HUES48 (cell line): ENCODE measurements at regions not wholly inside any gene's neighbourhood (a gene's known extent, or its start where the extent isn't known, plus 50 kb on each side); places are given as distances from the start of the nearest gene placed in this dataset.

Experiments used
- H3K27ac ChIP-seq: one replicate; pipeline ENCODE4 v1.7.0; 2013; ENCODE audit warnings: low read depth, low read length, inconsistent platforms
- H3K27me3 ChIP-seq: 2 replicates; pipeline ENCODE4 v1.6.1; 2013; ENCODE audit warnings: mild to moderate bottlenecking, low read length; ENCODE audit not compliant: control insufficient read depth, insufficient read depth
- H3K36me3 ChIP-seq: 2 replicates; pipeline ENCODE4 v1.6.1; 2013; ENCODE audit warnings: low read length; ENCODE audit not compliant: control insufficient read depth, insufficient read depth
- H3K4me1 ChIP-seq: 2 replicates; pipeline ENCODE4 v1.6.1; 2013; ENCODE audit warnings: mild to moderate bottlenecking, low read length; ENCODE audit not compliant: control insufficient read depth, insufficient read depth
- H3K4me3 ChIP-seq: 2 replicates; pipeline ENCODE4 v1.5.1; 2013; ENCODE audit warnings: mild to moderate bottlenecking, low read depth, low read length
- H3K9ac ChIP-seq: 2 replicates; pipeline ENCODE4 v1.6.1; 2013; ENCODE audit warnings: mild to moderate bottlenecking, low read depth, low read length, moderate library complexity
- H3K9me3 ChIP-seq: 2 replicates; pipeline ENCODE4 v1.6.1; 2013; ENCODE audit warnings: low read length; ENCODE audit not compliant: control insufficient read depth, insufficient read depth

DNA sequence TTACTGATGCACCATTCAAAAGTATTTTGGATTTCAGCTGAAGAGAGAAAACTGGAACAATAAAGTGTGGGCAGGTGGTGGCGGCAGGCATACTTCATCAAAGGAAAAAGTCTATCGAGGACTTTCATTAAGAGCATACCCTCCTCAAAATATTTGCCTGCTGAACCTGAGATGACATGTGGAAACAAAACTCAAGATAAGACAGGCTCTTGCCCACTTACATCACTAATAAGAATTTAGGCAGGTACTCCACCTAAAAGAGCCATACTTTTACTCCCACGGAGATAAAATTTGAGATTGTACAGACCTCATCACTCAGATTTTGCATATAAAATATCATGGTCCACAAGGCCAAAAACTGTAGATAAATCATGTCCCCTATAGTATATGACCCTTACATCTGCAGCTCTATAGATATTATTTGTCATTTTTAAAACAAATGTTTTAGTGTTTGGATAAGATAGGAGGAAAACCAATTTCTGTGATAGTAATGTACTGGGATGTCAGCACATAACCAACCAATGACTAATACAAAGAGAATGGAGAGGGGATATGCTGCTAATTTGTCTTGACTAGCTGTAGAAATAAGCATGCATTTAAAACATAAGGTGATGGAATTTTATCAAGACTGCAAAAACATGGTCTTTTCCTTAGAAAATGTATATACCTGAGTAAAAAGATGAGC is 730.6 kb upstream of the ZNF608 start:
- Histone ChIP-seq H3K9me3 (no peaks in the 10 kb centered on the region), H3K36me3 (no peaks in the 10 kb centered on the region), H3K4me3 (no peak overlapping the region), H3K9ac (no peak overlapping the region), H3K27me3 (no peaks in the 10 kb centered on the region), H3K27ac (no peak overlapping the region), H3K4me1 (no peaks in the 10 kb centered on the region)

DNA sequence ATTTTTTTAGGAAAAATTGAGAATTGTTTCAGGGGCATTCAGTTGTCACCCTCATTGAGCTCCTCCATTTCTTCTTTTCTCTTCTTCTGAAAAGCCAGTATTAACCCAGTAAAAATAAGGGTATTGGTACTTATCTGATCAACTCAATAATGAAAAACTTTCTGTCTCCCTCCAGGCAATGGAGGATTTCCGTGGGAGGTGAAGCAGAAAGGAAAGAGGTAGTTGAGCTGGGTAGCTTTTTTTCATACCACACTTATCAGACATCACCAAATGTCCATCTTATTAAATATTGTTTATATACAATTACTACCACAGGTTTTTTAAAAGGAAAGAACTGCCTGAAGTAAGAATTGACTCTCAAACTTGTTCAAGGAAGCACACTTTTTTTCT is 731.1 kb upstream of the ZNF608 start:
- Histone ChIP-seq H3K27ac (no peak overlapping the region), H3K4me3 (no peak overlapping the region), H3K27me3 (no peaks in the 10 kb centered on the region), H3K9ac (no peak overlapping the region), H3K9me3 (no peaks in the 10 kb centered on the region), H3K4me1 (no peaks in the 10 kb centered on the region), H3K36me3 (no peaks in the 10 kb centered on the region)

GRCh38 chr5:125478599-125478998 is 732.2 kb upstream of the ZNF608 start:
- Histone ChIP-seq H3K27me3 (no peaks in the 10 kb centered on the region), H3K36me3 (no peaks in the 10 kb centered on the region), H3K27ac (no peak overlapping the region)

DNA sequence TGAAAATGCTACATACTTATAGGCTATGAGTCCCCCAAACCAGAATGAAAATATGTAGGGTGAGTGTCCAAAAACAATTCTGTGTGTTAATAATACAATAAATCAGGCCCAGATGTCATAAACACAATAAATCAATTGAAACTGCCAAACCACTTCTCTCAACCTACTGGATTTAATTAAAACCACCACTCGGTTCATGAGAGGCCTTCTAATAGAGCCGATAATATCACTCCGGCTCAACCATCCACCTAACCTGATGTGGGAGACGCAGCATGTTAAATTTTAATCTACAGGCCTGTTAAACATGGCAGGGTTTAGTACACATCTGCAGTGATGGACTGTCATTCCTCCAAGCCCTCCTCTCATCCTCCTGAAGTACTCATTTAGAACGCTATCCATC is 734.5 kb upstream of the ZNF608 start:
- no peaks in the 10 kb centered on the region for H3K27me3 ChIP-seq
- H3K9me3 ChIP-seq: no peaks in the 10 kb centered on the region
- no peak overlapping the region for H3K27ac ChIP-seq
- peaks cover 15% of the 10 kb centered on the region for H3K4me1 ChIP-seq
- no peak overlapping the region for H3K4me3 ChIP-seq
- no peak overlapping the region for H3K9ac ChIP-seq
- H3K36me3 ChIP-seq: no peaks in the 10 kb centered on the region

More at GRCh38 chr5:125478599-125478998, 732.2 kb upstream of the ZNF608 start:
- no peak overlapping the region for H3K4me3 ChIP-seq
- H3K9me3 ChIP-seq: no peaks in the 10 kb centered on the region
- H3K4me1 ChIP-seq: no peaks in the 10 kb centered on the region
- no peak overlapping the region for H3K9ac ChIP-seq

GRCh38 chr5:125481506-125482465 is 735.3 kb upstream of the ZNF608 start:
- H3K4me3 ChIP-seq: no peak overlapping the region

GRCh38 chr5:125483609-125484008 is 737.2 kb upstream of the ZNF608 start:
- Histone ChIP-seq H3K27ac (no peak overlapping the region), H3K4me3 (no peak overlapping the region), H3K4me1 (peaks cover 29% of the 10 kb centered on the region), H3K9me3 (no peaks in the 10 kb centered on the region), H3K9ac (no peak overlapping the region), H3K27me3 (no peaks in the 10 kb centered on the region), H3K36me3 (no peaks in the 10 kb centered on the region)

More at GRCh38 chr5:125481506-125482465, 735.3 kb upstream of the ZNF608 start:
- Histone ChIP-seq H3K27ac (no peak overlapping the region), H3K9ac (no peak overlapping the region), H3K4me1 (peaks cover 24% of the 10 kb centered on the region), H3K27me3 (no peaks in the 10 kb centered on the region), H3K9me3 (no peaks in the 10 kb centered on the region), H3K36me3 (no peaks in the 10 kb centered on the region)

GRCh38 chr5:125484272-125484741 is 737.9 kb upstream of the ZNF608 start:
- Histone ChIP-seq H3K27me3 (no peaks in the 10 kb centered on the region), H3K36me3 (no peaks in the 10 kb centered on the region), H3K9me3 (no peaks in the 10 kb centered on the region), H3K27ac (no peak overlapping the region), H3K4me3 (no peak overlapping the region), H3K9ac (no peak overlapping the region), H3K4me1 (peaks cover 29% of the 10 kb centered on the region)

GRCh38 chr5:125484742-125485641 is 738.6 kb upstream of the ZNF608 start:
- no peak overlapping the region for H3K4me3 ChIP-seq
- H3K27ac ChIP-seq: peak overlapping the region; percentile 73
- H3K36me3 ChIP-seq: no peaks in the 10 kb centered on the region
- H3K9ac ChIP-seq: no peak overlapping the region; the same call in 1 of the 2 replicates
- H3K9me3 ChIP-seq: no peaks in the 10 kb centered on the region
- peaks cover 29% of the 10 kb centered on the region for H3K4me1 ChIP-seq
- H3K27me3 ChIP-seq: no peaks in the 10 kb centered on the region

DNA sequence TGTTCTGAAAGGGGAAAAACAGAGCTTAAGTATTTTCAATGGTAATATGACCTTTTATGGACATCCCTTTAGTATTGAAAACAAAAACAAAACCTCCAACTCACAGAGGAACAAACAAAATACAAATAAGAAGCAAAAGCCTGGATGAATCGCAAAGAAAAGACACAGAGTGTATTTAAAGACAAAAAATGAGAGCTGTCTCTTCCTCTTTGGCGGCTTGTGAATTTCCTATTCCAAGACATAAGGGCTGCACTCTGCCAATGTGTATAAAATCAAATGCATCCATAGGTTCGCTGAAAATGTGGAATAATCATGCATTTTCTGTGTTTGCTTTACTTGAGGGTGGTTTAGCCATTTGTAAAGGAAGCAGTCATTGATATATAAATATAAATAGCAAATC is 739.3 kb upstream of the ZNF608 start:
- Histone ChIP-seq H3K27me3 (no peaks in the 10 kb centered on the region), H3K27ac (peak overlapping the region; percentile 73), H3K36me3 (no peaks in the 10 kb centered on the region), H3K4me1 (peaks cover 29% of the 10 kb centered on the region), H3K4me3 (no peak overlapping the region), H3K9ac (no peak overlapping the region; the same call in 1 of the 2 replicates), H3K9me3 (no peaks in the 10 kb centered on the region)

DNA sequence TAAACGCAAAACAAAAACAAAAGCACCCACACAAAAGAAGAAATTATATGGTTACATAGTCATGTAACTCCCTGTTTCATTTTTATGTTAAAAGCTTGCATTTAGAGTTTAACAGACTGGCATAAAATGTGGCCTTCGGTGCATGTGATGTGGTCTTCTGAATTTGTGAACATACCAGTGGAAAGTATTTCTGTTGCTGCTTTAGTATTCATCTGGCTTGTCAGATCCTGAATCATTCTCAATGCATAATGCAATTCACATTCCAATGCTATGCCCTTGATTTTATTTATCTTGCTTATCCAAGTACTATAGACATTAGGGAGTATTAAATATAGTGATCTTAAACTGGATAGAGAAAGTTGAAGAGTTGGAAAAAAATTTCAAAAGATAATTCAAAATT is 740.2 kb upstream of the ZNF608 start:
- peaks cover 35% of the 10 kb centered on the region for H3K4me1 ChIP-seq
- H3K9me3 ChIP-seq: no peaks in the 10 kb centered on the region
- H3K36me3 ChIP-seq: no peaks in the 10 kb centered on the region
- H3K4me3 ChIP-seq: no peak overlapping the region
- H3K27me3 ChIP-seq: no peaks in the 10 kb centered on the region
- H3K9ac ChIP-seq: no peak overlapping the region
- H3K27ac ChIP-seq: no peak overlapping the region
